Fibroblast of mammary gland (primary cell): ENCODE measurements at regions not wholly inside any gene's neighbourhood (a gene's known extent, or its start where the extent isn't known, plus 50 kb on each side); places are given as distances from the start of the nearest gene placed in this dataset.
A peak's percentile ranks its signal among the peaks of the same experiment; 100 is the strongest.

Experiments
- DNase-seq: peaks from one replicate; pipeline ENCODE4 v3.0.0-alpha.2; 2010; ENCODE audit warnings: low read depth
- H3K4me3 ChIP-seq: 2 replicates; pipeline ENCODE4 v1.5.1; 2011; ENCODE audit warnings: low read depth, mild to moderate bottlenecking, low read length, moderate library complexity; ENCODE audit not compliant: control insufficient read depth
- TF ChIP-seq, protein P1 (sequence below): conservative IDR thresholded peaks from 2 replicates; pipeline ENCODE4 v1.5.1; 2011; ENCODE audit warnings: low read depth, low read length, inconsistent platforms; ENCODE audit not compliant: control insufficient read depth, insufficient read depth

DNA sequence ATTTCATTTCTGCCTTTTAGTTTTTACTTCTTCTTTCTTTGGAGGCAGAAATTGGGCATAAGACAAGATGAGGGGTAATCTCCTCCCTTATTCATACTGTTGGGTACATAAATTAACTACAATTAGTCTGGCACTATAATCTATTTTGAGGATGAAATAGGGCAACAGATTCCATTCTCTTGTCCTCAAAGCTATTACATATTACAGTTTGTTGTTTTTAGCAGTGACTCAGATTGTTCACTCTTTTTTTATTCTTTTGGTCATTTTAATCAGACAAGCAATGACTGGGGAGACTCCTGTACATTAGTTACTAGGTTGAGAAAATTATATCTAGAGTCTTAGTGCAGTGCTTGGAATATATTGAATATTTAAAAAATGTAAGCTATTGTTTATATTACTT lies 556.0 kb downstream of the OTOL1 start:
- TF ChIP-seq, protein P1, sequence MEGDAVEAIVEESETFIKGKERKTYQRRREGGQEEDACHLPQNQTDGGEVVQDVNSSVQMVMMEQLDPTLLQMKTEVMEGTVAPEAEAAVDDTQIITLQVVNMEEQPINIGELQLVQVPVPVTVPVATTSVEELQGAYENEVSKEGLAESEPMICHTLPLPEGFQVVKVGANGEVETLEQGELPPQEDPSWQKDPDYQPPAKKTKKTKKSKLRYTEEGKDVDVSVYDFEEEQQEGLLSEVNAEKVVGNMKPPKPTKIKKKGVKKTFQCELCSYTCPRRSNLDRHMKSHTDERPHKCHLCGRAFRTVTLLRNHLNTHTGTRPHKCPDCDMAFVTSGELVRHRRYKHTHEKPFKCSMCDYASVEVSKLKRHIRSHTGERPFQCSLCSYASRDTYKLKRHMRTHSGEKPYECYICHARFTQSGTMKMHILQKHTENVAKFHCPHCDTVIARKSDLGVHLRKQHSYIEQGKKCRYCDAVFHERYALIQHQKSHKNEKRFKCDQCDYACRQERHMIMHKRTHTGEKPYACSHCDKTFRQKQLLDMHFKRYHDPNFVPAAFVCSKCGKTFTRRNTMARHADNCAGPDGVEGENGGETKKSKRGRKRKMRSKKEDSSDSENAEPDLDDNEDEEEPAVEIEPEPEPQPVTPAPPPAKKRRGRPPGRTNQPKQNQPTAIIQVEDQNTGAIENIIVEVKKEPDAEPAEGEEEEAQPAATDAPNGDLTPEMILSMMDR = no peak
- H3K4me3 ChIP-seq = no peak overlapping the region
- DNase-seq = peak; percentile 26

DNA sequence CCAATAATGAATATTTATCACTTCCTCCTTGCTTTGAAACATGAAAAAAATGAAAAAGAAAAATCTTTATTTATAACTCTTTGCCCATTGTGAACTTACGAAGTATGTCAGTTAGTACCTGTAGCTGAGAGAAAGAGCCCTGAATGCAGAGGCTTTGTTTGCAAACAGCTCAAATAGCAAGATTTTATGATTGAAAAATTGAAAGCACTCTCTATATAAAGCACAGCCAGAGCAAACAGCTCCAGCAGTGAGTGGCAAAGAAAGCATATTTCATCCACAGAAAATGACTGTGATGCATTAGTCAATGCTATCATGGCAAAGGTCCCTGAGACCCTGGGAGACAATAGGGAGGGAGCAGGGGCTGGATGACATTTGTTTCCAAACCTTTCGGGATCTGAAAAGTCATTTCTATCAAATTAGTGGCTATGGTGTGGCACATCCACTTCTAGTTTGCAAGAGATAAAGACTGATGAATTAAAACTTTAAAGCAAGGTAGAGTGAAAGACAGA lies 576.1 kb downstream of the OTOL1 start:
- TF ChIP-seq, protein P1 = no peak
- no peak for DNase-seq
- H3K4me3 ChIP-seq = no peak overlapping the region

DNA sequence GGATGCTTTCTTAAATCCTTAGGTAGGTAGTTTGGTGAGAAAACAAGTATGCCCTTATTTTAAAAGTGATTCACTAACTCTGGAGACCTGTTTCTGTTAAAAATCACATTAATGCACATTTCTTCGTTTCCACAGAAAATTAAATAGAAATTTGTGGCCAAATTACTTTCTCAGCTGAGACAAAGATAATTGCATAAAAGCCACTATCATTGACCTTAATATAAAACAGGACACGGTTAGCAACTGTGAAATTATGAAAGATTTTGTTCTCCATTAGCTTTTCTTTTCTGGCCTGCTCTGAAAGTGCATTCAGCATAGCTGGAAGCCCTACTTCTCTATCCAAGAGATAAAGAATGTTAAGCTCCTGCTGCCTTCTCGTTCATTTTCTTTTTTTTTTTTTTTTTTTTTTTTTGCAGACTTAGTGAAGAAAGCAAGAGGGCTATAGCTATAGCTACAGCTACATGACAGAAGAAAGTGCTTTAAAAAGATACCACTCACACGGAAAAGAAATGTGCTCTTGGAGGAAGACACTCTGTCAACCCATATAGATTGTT lies 576.9 kb downstream of the OTOL1 start:
- no peak for DNase-seq
- TF ChIP-seq, protein P1 = no peak
- no peak overlapping the region for H3K4me3 ChIP-seq

DNA sequence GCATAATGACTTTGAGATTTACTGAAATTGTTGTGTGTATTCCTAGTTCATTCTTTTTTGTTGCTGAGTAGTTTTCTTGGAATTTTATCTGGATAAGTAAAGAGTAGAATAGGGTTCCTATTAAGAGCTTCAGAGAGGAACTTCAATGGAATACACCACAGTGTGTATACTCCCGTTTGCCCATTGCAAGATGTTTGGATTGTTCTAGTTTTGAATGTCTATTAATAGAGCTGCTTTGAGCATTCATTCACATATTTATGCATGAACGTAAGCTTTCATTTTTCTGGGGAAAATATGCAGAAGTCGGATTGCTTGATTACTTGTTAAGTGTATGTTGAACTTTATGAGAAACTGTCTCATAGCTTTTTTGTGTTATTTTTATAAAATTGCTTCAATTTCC lies 580.5 kb downstream of the OTOL1 start:
- no peak overlapping the region for H3K4me3 ChIP-seq
- TF ChIP-seq, protein P1 = no peak
- no peak for DNase-seq

DNA sequence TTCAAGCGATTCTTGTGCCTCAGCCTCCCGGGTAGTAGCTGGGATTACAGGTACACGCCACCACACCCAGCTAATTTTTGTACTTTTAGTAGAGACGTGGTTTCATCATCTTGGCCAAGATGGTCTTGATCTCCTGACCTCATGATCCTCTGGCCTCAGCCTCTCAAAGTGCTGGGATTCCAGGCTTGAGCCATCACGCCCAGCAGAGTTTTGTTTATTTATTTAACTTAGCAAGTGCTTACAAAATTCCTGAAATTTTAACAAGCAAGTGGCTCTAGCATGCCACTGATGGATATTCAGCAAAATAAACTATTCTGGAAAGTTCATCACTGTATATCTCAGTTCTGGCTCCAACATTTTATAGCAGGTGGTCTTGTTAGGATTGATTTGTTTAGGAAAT lies 585.9 kb downstream of the OTOL1 start:
- H3K4me3 ChIP-seq = no peak overlapping the region
- DNase-seq = no peak

DNA sequence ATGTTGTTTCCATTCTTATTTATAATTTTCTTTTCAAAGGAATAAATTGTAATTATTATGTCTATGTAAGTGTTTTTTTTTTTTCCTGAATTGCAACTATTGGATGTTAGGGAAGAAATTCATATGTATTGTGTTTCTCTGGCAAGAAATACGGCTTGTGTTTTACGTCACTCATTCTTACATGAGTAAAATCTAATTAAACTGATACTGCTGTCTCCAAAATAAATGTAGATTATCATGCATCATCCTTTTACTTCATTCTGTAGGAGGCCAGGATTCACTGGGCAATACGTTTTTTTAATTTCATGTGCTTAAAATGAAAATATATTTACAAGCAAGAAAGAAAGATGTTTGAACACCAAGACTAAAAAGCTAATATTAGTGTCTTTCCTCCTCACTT lies 590.8 kb downstream of the OTOL1 start:
- H3K4me3 ChIP-seq = no peak overlapping the region
- no peak for DNase-seq
- TF ChIP-seq, protein P1 = no peak

More for the DNA sequence above, 585.9 kb downstream of the OTOL1 start:
- TF ChIP-seq, protein P1 = no peak

DNA sequence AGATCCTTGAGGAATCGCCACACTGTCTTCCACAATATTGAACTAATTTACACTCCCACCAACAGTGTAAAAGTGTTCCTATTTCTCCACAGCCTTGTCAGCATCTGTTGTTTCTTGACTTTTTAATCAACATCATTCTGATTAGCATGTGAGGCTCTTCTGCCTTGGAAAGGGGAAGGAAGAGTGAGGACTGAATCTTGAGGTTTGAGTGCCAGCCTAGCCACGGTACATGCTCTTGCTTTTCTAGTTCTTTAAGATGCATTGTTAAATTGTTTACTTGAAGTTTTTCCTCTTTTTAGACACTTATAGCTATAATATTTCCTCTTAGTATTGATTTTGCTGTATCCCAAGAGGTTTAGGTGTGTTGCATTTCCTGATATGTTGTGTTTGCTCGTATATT lies 596.1 kb downstream of the OTOL1 start:
- no peak overlapping the region for H3K4me3 ChIP-seq
- DNase-seq = no peak
- TF ChIP-seq, protein P1 = no peak
